Naive thymus-derived CD4-positive, alpha-beta T cell (primary cell): ENCODE measurements at regions not wholly inside any gene's neighbourhood (a gene's known extent, or its start where the extent isn't known, plus 50 kb on each side); places are given as distances from the start of the nearest gene placed in this dataset.

Experiments used
- ATAC-seq: fragments of 150-1000 bp; cut with Tn5 transposase; 2 replicates; pipeline ENCODE4 v1.10.0; 2021; ENCODE audit warnings: mild to moderate bottlenecking, moderate library complexity
- CTCF ChIA-PET: fragments of 350-600 bp; sonication (Branson Sonifier 250); formaldehyde crosslinking; loops from one replicate; lab custom pipeline; 2021; ENCODE audit warnings: antibody characterized with exemption; lab: Charles Lee
- POLR2A ChIA-PET: fragments of 350-600 bp; sonication (Branson Sonifier 250); formaldehyde crosslinking; loops from one replicate; lab custom pipeline; 2021; ENCODE audit warnings: antibody characterized with exemption, inconsistent platforms; lab: Charles Lee
- DNase-seq, 9 donors: peaks; one replicate each; pipeline versions ENCODE4 v3.0.0 to v3.0.0-alpha.2; 2020 to 2022; ENCODE audit warnings: mixed read lengths in 1 of 9
- H3K27ac ChIP-seq: one replicate; pipeline ENCODE4 v1.7.0; 2013; ENCODE audit warnings: mild to moderate bottlenecking, low read depth, low read length, moderate library complexity
- H3K27me3 ChIP-seq, 2 donors: one replicate each; pipeline ENCODE4 v1.7.0; 2013; ENCODE audit warnings: low read length in 2 of 2, mild to moderate bottlenecking in 2 of 2, moderate library complexity in 2 of 2; ENCODE audit not compliant: control insufficient read depth in 2 of 2, insufficient read depth in 2 of 2
- H3K36me3 ChIP-seq, 3 experiments: 1 replicate in 2 of 3; 2 replicates in 1 of 3; pipeline ENCODE4 v1.7.0; 2013; ENCODE audit warnings: low read length in 3 of 3, mild to moderate bottlenecking in 3 of 3, moderate library complexity in 1 of 3; ENCODE audit not compliant: insufficient read depth in 3 of 3, control insufficient read depth in 2 of 3
- H3K4me1 ChIP-seq, 2 donors: one replicate each; pipeline ENCODE4 v1.7.0; 2013; ENCODE audit warnings: low read length in 2 of 2, mild to moderate bottlenecking in 2 of 2, moderate library complexity in 1 of 2; ENCODE audit not compliant: control insufficient read depth in 2 of 2, insufficient read depth in 2 of 2
- H3K4me3 ChIP-seq: 2 replicates; pipeline ENCODE4 v1.7.0; 2013; ENCODE audit warnings: mild to moderate bottlenecking, low read length
- H3K9me3 ChIP-seq, 3 experiments: 1 replicate in 2 of 3; 2 replicates in 1 of 3; pipeline ENCODE4 v1.7.0; 2013; ENCODE audit warnings: low read length in 3 of 3; ENCODE audit not compliant: control insufficient read depth in 2 of 3
- H3K27ac Mint-ChIP-seq, 9 donors: one replicate each; pipeline ENCODE4 v1.8.0; 2020 to 2022; ENCODE audit warnings: mixed read lengths in 9 of 9, mild to moderate bottlenecking in 8 of 9, moderate library complexity in 5 of 9, inconsistent platforms in 2 of 9
- H3K27me3 Mint-ChIP-seq, 5 donors: one replicate each; pipeline ENCODE4 v1.8.0; 2021 to 2022; ENCODE audit warnings: mixed read lengths in 5 of 5, mild to moderate bottlenecking in 1 of 5
- H3K36me3 Mint-ChIP-seq, 5 donors: one replicate each; pipeline ENCODE4 v1.8.0; 2020 to 2022; ENCODE audit warnings: mixed read lengths in 5 of 5, mild to moderate bottlenecking in 3 of 5, inconsistent platforms in 1 of 5
- H3K4me1 Mint-ChIP-seq, 7 donors: one replicate each; pipeline ENCODE4 v1.8.0; 2020 to 2022; ENCODE audit warnings: mixed read lengths in 7 of 7, mild to moderate bottlenecking in 3 of 7, inconsistent platforms in 1 of 7
- H3K4me3 Mint-ChIP-seq, 10 donors: one replicate each; pipeline ENCODE4 v1.8.0; 2020 to 2022; ENCODE audit warnings: mild to moderate bottlenecking in 10 of 10, mixed read lengths in 10 of 10, moderate library complexity in 6 of 10, inconsistent platforms in 2 of 10
- H3K9me3 Mint-ChIP-seq, 11 donors: one replicate each; pipeline ENCODE4 v1.8.0; 2020 to 2022; ENCODE audit warnings: mixed read lengths in 11 of 11, mild to moderate bottlenecking in 4 of 11, inconsistent platforms in 1 of 11, moderate library complexity in 1 of 11
- intact Hi-C, 2 donors: fragments of 100-400 bp; cut with micrococcal nuclease; formaldehyde crosslinking; loops; one replicate each; pipeline ENCODE4 v1.15.1; 2023

GRCh38 chrX:40418146-40418812, 162.5 kb upstream of the ATP6AP2 start:
- intact Hi-C loops: no loop called here
- ATAC-seq (no peak), DNase-seq (no peak)
- ChIA-PET CTCF (no interaction called here), POLR2A (no interaction called here)
- Mint-ChIP-seq H3K36me3 (no peaks in the 10 kb centered on the region), H3K4me3 (no peak overlapping the region), H3K4me1 (peaks cover 0 to 6% (median 0%) of the 10 kb centered on the region in 7 donors), H3K9me3 (peaks cover 0 to 4% (median 0%) of the 10 kb centered on the region in 11 donors), H3K27me3 (peaks cover 0 to 4% (median 0%) of the 10 kb centered on the region in 5 donors), H3K27ac (no peak overlapping the region)
- no peaks in the 10 kb centered on the region for H3K4me1 ChIP-seq
- no peaks in the 10 kb centered on the region for H3K36me3 ChIP-seq
- H3K4me3 ChIP-seq: no peak overlapping the region
- H3K27me3 ChIP-seq: no peaks in the 10 kb centered on the region
- H3K9me3 ChIP-seq: no peaks in the 10 kb centered on the region
- no peak overlapping the region for H3K27ac ChIP-seq

GRCh38 chrX:40415675-40416074, 165.1 kb upstream of the ATP6AP2 start:
- Histone ChIP-seq H3K4me1 (no peaks in the 10 kb centered on the region), H3K36me3 (no peaks in the 10 kb centered on the region), H3K4me3 (no peak overlapping the region), H3K9me3 (no peaks in the 10 kb centered on the region), H3K27me3 (no peaks in the 10 kb centered on the region), H3K27ac (no peak overlapping the region)
- ATAC-seq: no peak
- POLR2A ChIA-PET: no interaction called here
- peaks cover 0 to 4% (median 0%) of the 10 kb centered on the region in 5 donors for H3K27me3 Mint-ChIP-seq
- H3K36me3 Mint-ChIP-seq: no peaks in the 10 kb centered on the region
- intact Hi-C loops: no loop called here
- H3K4me3 Mint-ChIP-seq: no peak overlapping the region
- CTCF ChIA-PET: no interaction called here
- peaks cover 0 to 7% (median 0%) of the 10 kb centered on the region in 11 donors for H3K9me3 Mint-ChIP-seq
- no peak for DNase-seq
- no peak overlapping the region for H3K27ac Mint-ChIP-seq
- H3K4me1 Mint-ChIP-seq: peaks cover 0 to 4% (median 0%) of the 10 kb centered on the region in 7 donors

GRCh38 chrX:40414335-40414734, 166.4 kb upstream of the ATP6AP2 start:
- Mint-ChIP-seq H3K9me3 (peaks cover 0 to 20% (median 3%) of the 10 kb centered on the region in 11 donors), H3K36me3 (no peaks in the 10 kb centered on the region), H3K4me1 (peaks cover 0 to 3% (median 0%) of the 10 kb centered on the region in 7 donors), H3K27ac (no peak overlapping the region), H3K27me3 (peaks cover 0 to 4% (median 0%) of the 10 kb centered on the region in 5 donors), H3K4me3 (no peak overlapping the region)
- POLR2A ChIA-PET: no interaction called here
- no peaks in the 10 kb centered on the region for H3K36me3 ChIP-seq
- no peak overlapping the region for H3K27ac ChIP-seq
- CTCF ChIA-PET: no interaction called here
- ATAC-seq (no peak), DNase-seq (no peak)
- H3K4me3 ChIP-seq: no peak overlapping the region
- no peaks in the 10 kb centered on the region for H3K4me1 ChIP-seq
- no peaks in the 10 kb centered on the region for H3K9me3 ChIP-seq
- no peaks in the 10 kb centered on the region for H3K27me3 ChIP-seq
- intact Hi-C loops: no loop called here

- DNase-seq (no peak), ATAC-seq (peak; percentile 51)
- intact Hi-C loops: no loop called here
- Mint-ChIP-seq H3K36me3 (peaks cover 0 to 5% (median 0%) of the 10 kb centered on the region in 5 donors), H3K4me1 (no peaks in the 10 kb centered on the region), H3K27me3 (peaks cover 0 to 10% (median 0%) of the 10 kb centered on the region in 5 donors), H3K9me3 (peaks cover 0 to 34% (median 9%) of the 10 kb centered on the region in 11 donors), H3K27ac (no peak overlapping the region), H3K4me3 (no peak overlapping the region)
- Histone ChIP-seq H3K27ac (no peak overlapping the region), H3K36me3 (no peaks in the 10 kb centered on the region), H3K27me3 (no peaks in the 10 kb centered on the region), H3K9me3 (no peaks in the 10 kb centered on the region), H3K4me3 (no peak overlapping the region), H3K4me1 (no peaks in the 10 kb centered on the region)
- ChIA-PET CTCF (no interaction called here), POLR2A (no interaction called here)
Measured at GRCh38 chrX:40411340-40412111, 169.2 kb upstream of the ATP6AP2 start.

GRCh38 chrX:40410859-40411258, 169.9 kb upstream of the ATP6AP2 start:
- H3K4me1 Mint-ChIP-seq: no peaks in the 10 kb centered on the region
- CTCF ChIA-PET: no interaction called here
- POLR2A ChIA-PET: no interaction called here
- peaks cover 0 to 5% (median 0%) of the 10 kb centered on the region in 5 donors for H3K36me3 Mint-ChIP-seq
- peaks cover 0 to 34% (median 9%) of the 10 kb centered on the region in 11 donors for H3K9me3 Mint-ChIP-seq
- no peak overlapping the region for H3K27ac Mint-ChIP-seq
- H3K27me3 Mint-ChIP-seq: peaks cover 0 to 10% (median 0%) of the 10 kb centered on the region in 5 donors
- intact Hi-C loops: no loop called here
- Histone ChIP-seq H3K36me3 (no peaks in the 10 kb centered on the region), H3K27me3 (no peaks in the 10 kb centered on the region), H3K4me3 (no peak overlapping the region), H3K9me3 (no peaks in the 10 kb centered on the region), H3K27ac (no peak overlapping the region), H3K4me1 (no peaks in the 10 kb centered on the region)
- DNase-seq: no peak
- ATAC-seq: no peak
- no peak overlapping the region for H3K4me3 Mint-ChIP-seq

- intact Hi-C loops: no loop called here
- Histone ChIP-seq H3K4me1 (no peaks in the 10 kb centered on the region), H3K9me3 (no peaks in the 10 kb centered on the region), H3K27me3 (no peaks in the 10 kb centered on the region), H3K36me3 (no peaks in the 10 kb centered on the region), H3K27ac (no peak overlapping the region), H3K4me3 (no peak overlapping the region)
- no peak overlapping the region for H3K27ac Mint-ChIP-seq
- H3K4me3 Mint-ChIP-seq: no peak overlapping the region
- peaks cover 0 to 10% (median 0%) of the 10 kb centered on the region in 5 donors for H3K27me3 Mint-ChIP-seq
- no peaks in the 10 kb centered on the region for H3K4me1 Mint-ChIP-seq
- DNase-seq: no peak
- ChIA-PET CTCF (no interaction called here), POLR2A (no interaction called here)
- H3K9me3 Mint-ChIP-seq: peaks cover 0 to 33% (median 9%) of the 10 kb centered on the region in 11 donors
- ATAC-seq: no peak
- peaks cover 0 to 5% (median 0%) of the 10 kb centered on the region in 5 donors for H3K36me3 Mint-ChIP-seq
Measured at GRCh38 chrX:40406330-40406859, 174.4 kb upstream of the ATP6AP2 start.
